RWPE1 (cell line): ENCODE measurements at regions not wholly inside any gene's neighbourhood (a gene's known extent, or its start where the extent isn't known, plus 50 kb on each side); places are given as distances from the start of the nearest gene placed in this dataset.

Experiments used
- CTCF ChIA-PET: fragments of 350-600 bp; sonication (Branson Sonifier 250); formaldehyde crosslinking; extraction: SDS; loops from one replicate; lab custom pipeline; 2021; lab: Yijun Ruan, JAX
- POLR2A ChIA-PET: fragments of 400-600 bp; formaldehyde crosslinking; extraction: SDS; loops from one replicate; lab custom pipeline; 2020; ENCODE audit warnings: antibody characterized with exemption; ENCODE audit not compliant: low non-redundant PET; lab: Yijun Ruan, JAX
- DNase-seq: peaks from one replicate; pipeline ENCODE4 v3.0.0; 2012; ENCODE audit warnings: low spot score
- H3K27ac ChIP-seq: fragments of 450-650 bp; 2 replicates; pipeline ENCODE4 v1.5.1; 2017
- TF ChIP-seq, protein P1 (sequence below): fragments of 450-650 bp; conservative IDR thresholded peaks from 2 replicates; pipeline ENCODE4 v1.5.1; 2017; ENCODE audit warnings: low read depth, mild to moderate bottlenecking

GRCh38 chr22:49370627-49371301 is 456.9 kb downstream of the BRD1 start:
- ChIA-PET CTCF (no interaction called here), POLR2A (no interaction called here)
- DNase-seq = no peak
- TF ChIP-seq, protein P1, sequence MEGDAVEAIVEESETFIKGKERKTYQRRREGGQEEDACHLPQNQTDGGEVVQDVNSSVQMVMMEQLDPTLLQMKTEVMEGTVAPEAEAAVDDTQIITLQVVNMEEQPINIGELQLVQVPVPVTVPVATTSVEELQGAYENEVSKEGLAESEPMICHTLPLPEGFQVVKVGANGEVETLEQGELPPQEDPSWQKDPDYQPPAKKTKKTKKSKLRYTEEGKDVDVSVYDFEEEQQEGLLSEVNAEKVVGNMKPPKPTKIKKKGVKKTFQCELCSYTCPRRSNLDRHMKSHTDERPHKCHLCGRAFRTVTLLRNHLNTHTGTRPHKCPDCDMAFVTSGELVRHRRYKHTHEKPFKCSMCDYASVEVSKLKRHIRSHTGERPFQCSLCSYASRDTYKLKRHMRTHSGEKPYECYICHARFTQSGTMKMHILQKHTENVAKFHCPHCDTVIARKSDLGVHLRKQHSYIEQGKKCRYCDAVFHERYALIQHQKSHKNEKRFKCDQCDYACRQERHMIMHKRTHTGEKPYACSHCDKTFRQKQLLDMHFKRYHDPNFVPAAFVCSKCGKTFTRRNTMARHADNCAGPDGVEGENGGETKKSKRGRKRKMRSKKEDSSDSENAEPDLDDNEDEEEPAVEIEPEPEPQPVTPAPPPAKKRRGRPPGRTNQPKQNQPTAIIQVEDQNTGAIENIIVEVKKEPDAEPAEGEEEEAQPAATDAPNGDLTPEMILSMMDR = no peak
- H3K27ac ChIP-seq = no peak overlapping the region

DNA sequence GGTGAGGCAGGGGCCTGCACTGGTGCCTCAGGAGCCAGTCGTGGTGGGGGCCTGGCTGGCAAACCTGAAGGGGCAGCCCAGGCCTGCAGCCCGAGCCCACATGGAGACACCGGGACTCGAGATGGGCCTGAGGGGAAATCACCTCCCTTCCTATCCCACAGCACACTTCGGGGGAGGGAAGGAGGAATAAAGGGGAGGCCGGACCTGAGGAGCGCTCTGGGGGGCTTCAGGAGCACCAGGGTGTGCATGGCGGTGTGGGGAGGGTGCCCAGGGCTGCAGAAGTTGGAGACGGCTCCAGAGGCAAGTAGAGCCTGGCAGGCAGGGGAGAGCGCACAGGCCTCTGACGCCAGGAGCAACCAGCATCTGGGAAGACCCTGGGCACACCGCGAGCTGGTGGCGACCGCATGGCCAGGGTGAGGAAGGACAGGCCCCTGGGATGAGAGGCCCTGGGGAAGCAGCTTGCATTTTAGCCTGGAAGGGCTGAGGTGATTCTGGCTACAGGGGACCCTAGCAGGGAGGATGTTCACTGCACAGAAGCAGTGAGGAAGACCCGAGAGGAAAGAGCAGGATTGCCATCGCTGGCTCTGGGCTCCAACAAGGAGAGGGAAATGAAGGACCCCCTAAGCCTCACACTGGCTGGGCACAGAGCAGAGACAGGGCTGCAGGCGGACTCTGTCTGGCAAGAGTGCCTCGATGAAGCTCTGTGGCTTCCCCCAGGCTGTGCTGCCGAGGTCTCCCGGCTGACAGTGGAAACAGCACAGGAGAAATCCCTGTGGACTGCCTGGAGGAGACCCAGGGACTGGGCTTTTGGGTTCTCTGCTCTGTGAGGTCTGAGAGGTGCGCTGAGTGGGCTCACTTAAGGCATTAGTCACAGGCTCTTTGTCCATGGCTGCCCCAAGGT is 457.7 kb downstream of the BRD1 start:
- TF ChIP-seq, protein P1 = no peak
- DNase-seq = no peak
- CTCF ChIA-PET = no interaction called here
- H3K27ac ChIP-seq = no peak overlapping the region
- POLR2A ChIA-PET = no interaction called here

- TF ChIP-seq, protein P1 = no peak
- no peak overlapping the region for H3K27ac ChIP-seq
- ChIA-PET CTCF (no interaction called here), POLR2A (no interaction called here)
- no peak for DNase-seq
Observed at GRCh38 chr22:49368976-49369725, 458.5 kb downstream of the BRD1 start.

- CTCF ChIA-PET = no interaction called here
- no peak overlapping the region for H3K27ac ChIP-seq
- TF ChIP-seq, protein P1 = no peak
- POLR2A ChIA-PET = no interaction called here
- no peak for DNase-seq
Observed at GRCh38 chr22:49368221-49368975, 459.3 kb downstream of the BRD1 start.

DNA sequence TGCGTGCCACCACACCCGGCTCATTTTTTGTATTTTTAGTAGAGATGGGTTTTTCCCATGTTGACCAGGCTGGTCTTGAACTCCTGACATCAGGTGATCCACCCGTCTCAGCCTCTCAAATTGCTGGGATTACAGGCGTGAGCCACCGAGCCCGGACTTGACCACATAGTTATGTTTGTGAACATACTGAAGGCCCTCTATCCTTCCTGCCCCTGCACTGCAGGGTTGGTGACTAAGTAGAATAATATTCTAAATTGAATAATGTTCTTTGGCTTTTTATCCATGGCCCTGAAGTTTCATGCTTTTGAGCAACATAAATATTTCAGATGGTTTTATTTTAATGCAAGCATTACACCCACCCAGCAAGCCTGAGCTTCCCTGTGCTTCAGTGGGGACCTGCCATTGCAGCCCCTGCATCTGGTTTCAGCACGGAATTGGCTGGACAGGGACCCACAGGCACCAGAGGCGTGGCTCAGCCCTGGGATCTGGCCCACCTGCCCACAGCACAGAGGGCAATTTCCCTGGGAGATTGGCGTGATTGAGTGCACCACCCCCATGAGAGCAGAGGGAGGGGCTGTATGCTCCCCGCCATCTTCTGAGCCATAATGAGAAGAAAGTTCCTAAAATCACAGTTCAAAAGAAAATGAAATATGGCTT is 460.5 kb downstream of the BRD1 start:
- ChIA-PET CTCF (no interaction called here), POLR2A (no interaction called here)
- TF ChIP-seq, protein P1 = no peak
- H3K27ac ChIP-seq = no peak overlapping the region
- DNase-seq = no peak
